GM12892 (cell line): ENCODE measurements at regions not wholly inside any gene's neighbourhood (a gene's known extent, or its start where the extent isn't known, plus 50 kb on each side); places are given as distances from the start of the nearest gene placed in this dataset.

Source experiments
- POLR2AphosphoS5 ChIP-seq: IDR thresholded peaks from 2 replicates; pipeline ENCODE4 v1.6.1; 2011; ENCODE audit warnings: low read depth, low read length, control low read depth
- TAF1 ChIP-seq: IDR thresholded peaks from 2 replicates; pipeline ENCODE4 v1.6.1; 2011; ENCODE audit warnings: low read depth, mild to moderate bottlenecking, control low read depth, low read length, borderline replicate concordance

GRCh38 chr6:156508126-156508525 is 269.1 kb upstream of the ARID1B start:
- no peak for TF ChIP-seq POLR2AphosphoS5
- TF ChIP-seq TAF1, result no peak
